Neural progenitor cell (in vitro differentiated cells): ENCODE measurements at regions not wholly inside any gene's neighbourhood (a gene's known extent, or its start where the extent isn't known, plus 50 kb on each side); places are given as distances from the start of the nearest gene placed in this dataset.
A peak's percentile ranks its signal among the peaks of the same experiment; 100 is the strongest.

Experiments used
- DNase-seq: peaks from one replicate; pipeline ENCODE4 v3.0.0-alpha.2; 2016; ENCODE audit warnings: low spot score
- H2AFZ ChIP-seq: fragments of 200-600 bp; sonication (generic); replicated peaks from 2 replicates; pipeline ENCODE4 v1.6.1; 2016; ENCODE audit warnings: antibody characterized with exemption
- H3F3A ChIP-seq: fragments of 200-600 bp; sonication (generic); 2 replicates; pipeline ENCODE4 v1.6.1; 2016; ENCODE audit warnings: antibody characterized with exemption, low read depth
- H3K27ac ChIP-seq: fragments of 200-600 bp; sonication (generic); 2 replicates; pipeline ENCODE4 v1.5.1; 2016; ENCODE audit warnings: mild to moderate bottlenecking
- H3K27me3 ChIP-seq: fragments of 200-600 bp; sonication (generic); 2 replicates; pipeline ENCODE4 v1.6.1; 2016; ENCODE audit warnings: mild to moderate bottlenecking, moderate library complexity
- H3K36me3 ChIP-seq: fragments of 200-600 bp; sonication (generic); 2 replicates; pipeline ENCODE4 v1.5.1; 2016
- H3K4me1 ChIP-seq: fragments of 200-600 bp; sonication (generic); 2 replicates; pipeline ENCODE4 v1.6.1; 2016; ENCODE audit warnings: mixed run types
- H3K4me2 ChIP-seq: fragments of 200-600 bp; sonication (generic); 2 replicates; pipeline ENCODE4 v1.6.1; 2016
- H3K4me3 ChIP-seq: fragments of 200-600 bp; sonication (generic); 2 replicates; pipeline ENCODE4 v1.5.1; 2016
- H3K79me2 ChIP-seq: fragments of 200-600 bp; sonication (generic); 2 replicates; pipeline ENCODE4 v1.6.1; 2016; ENCODE audit warnings: low read depth
- H3K9ac ChIP-seq: fragments of 200-600 bp; sonication (generic); 2 replicates; pipeline ENCODE4 v1.6.1; 2016
- H3K9me3 ChIP-seq: fragments of 200-600 bp; sonication (generic); 2 replicates; pipeline ENCODE4 v1.5.1; 2016; ENCODE audit warnings: low read depth
- H4K20me1 ChIP-seq: fragments of 200-600 bp; sonication (generic); 2 replicates; pipeline ENCODE4 v1.6.1; 2016; ENCODE audit warnings: low read depth
- H3K27ac Mint-ChIP-seq: 3 replicates; pipeline ENCODE4 v1.8.0; 2021; ENCODE audit warnings: mixed read lengths
- H3K27me3 Mint-ChIP-seq: 2 replicates; pipeline ENCODE4 v1.8.0; 2022; ENCODE audit warnings: low read depth, mild to moderate bottlenecking, inconsistent platforms, moderate library complexity, mixed read lengths; ENCODE audit not compliant: insufficient read depth
- H3K36me3 Mint-ChIP-seq: 3 replicates; pipeline ENCODE4 v1.8.0; 2021; ENCODE audit warnings: mixed read lengths
- H3K4me1 Mint-ChIP-seq: 3 replicates; pipeline ENCODE4 v1.8.0; 2021; ENCODE audit warnings: mixed read lengths
- H3K4me3 Mint-ChIP-seq: 3 replicates; pipeline ENCODE4 v1.8.0; 2021; ENCODE audit warnings: mild to moderate bottlenecking, moderate library complexity, mixed read lengths
- H3K9me3 Mint-ChIP-seq: 3 replicates; pipeline ENCODE4 v1.8.0; 2020; ENCODE audit warnings: mixed read lengths
- CTCF ChIP-seq: fragments of 200-600 bp; sonication (generic); IDR thresholded peaks from 2 replicates; pipeline ENCODE4 v1.5.1; 2017; ENCODE audit warnings: antibody characterized with exemption, mild to moderate bottlenecking
- EZH2 ChIP-seq: fragments of 200-600 bp; sonication (generic); IDR thresholded peaks from 2 replicates; pipeline ENCODE4 v1.6.1; 2017; ENCODE audit warnings: antibody characterized with exemption, mild to moderate bottlenecking, moderate library complexity
- EZH2phosphoT487 ChIP-seq: fragments of 200-600 bp; sonication (generic); IDR thresholded peaks from 2 replicates; pipeline ENCODE4 v1.6.1; 2017; ENCODE audit warnings: antibody characterized with exemption

GRCh38 chr3:82201316-82201715 is 439.9 kb upstream of the GBE1 start:
- H3K4me3 Mint-ChIP-seq: no peak overlapping the region
- H3K36me3 ChIP-seq: no peaks in the 10 kb centered on the region
- H3F3A ChIP-seq: no peaks in the 10 kb centered on the region
- H4K20me1 ChIP-seq: no peaks in the 10 kb centered on the region
- no peak for DNase-seq
- no peaks in the 10 kb centered on the region for H3K27me3 Mint-ChIP-seq
- H3K27me3 ChIP-seq: no peaks in the 10 kb centered on the region
- H3K4me1 ChIP-seq: no peaks in the 10 kb centered on the region
- no peaks in the 10 kb centered on the region for H3K79me2 ChIP-seq
- H3K36me3 Mint-ChIP-seq: no peaks in the 10 kb centered on the region
- H3K27ac Mint-ChIP-seq: no peak overlapping the region
- H3K4me3 ChIP-seq: no peak overlapping the region
- H3K9ac ChIP-seq: no peak overlapping the region
- no peaks in the 10 kb centered on the region for H3K4me1 Mint-ChIP-seq
- no peak overlapping the region for H3K27ac ChIP-seq
- no peak overlapping the region for H2AFZ ChIP-seq
- no peaks in the 10 kb centered on the region for H3K9me3 Mint-ChIP-seq
- H3K4me2 ChIP-seq: no peak overlapping the region
- no peak for TF ChIP-seq EZH2phosphoT487
- TF ChIP-seq CTCF: no peak
- no peak for TF ChIP-seq EZH2
- H3K9me3 ChIP-seq: no peaks in the 10 kb centered on the region

- H3K9ac ChIP-seq: no peak overlapping the region
- H3K27me3 ChIP-seq: no peaks in the 10 kb centered on the region
- no peak overlapping the region for H3K27ac Mint-ChIP-seq
- no peaks in the 10 kb centered on the region for H3K36me3 Mint-ChIP-seq
- H3K4me3 Mint-ChIP-seq: no peak overlapping the region
- H3K4me3 ChIP-seq: no peak overlapping the region
- no peak overlapping the region for H2AFZ ChIP-seq
- H3K27me3 Mint-ChIP-seq: no peaks in the 10 kb centered on the region
- no peaks in the 10 kb centered on the region for H3F3A ChIP-seq
- no peaks in the 10 kb centered on the region for H3K4me1 Mint-ChIP-seq
- H3K79me2 ChIP-seq: no peaks in the 10 kb centered on the region
- H3K4me1 ChIP-seq: no peaks in the 10 kb centered on the region
- TF ChIP-seq EZH2: no peak
- no peak for TF ChIP-seq EZH2phosphoT487
- no peak for TF ChIP-seq CTCF
- no peak for DNase-seq
- H3K27ac ChIP-seq: no peak overlapping the region
- no peaks in the 10 kb centered on the region for H4K20me1 ChIP-seq
- H3K4me2 ChIP-seq: no peak overlapping the region
- H3K9me3 Mint-ChIP-seq: no peaks in the 10 kb centered on the region
- no peaks in the 10 kb centered on the region for H3K9me3 ChIP-seq
- H3K36me3 ChIP-seq: no peaks in the 10 kb centered on the region
These were observed 436.6 kb upstream of the GBE1 start for GRCh38 chr3:82198009-82198408.

GRCh38 chr3:82196645-82197044 is 435.2 kb upstream of the GBE1 start:
- H3K27ac Mint-ChIP-seq: no peak overlapping the region
- Histone ChIP-seq H3K4me2 (no peak overlapping the region), H3K36me3 (no peaks in the 10 kb centered on the region), H4K20me1 (no peaks in the 10 kb centered on the region), H3K4me1 (no peaks in the 10 kb centered on the region), H3F3A (no peaks in the 10 kb centered on the region), H3K4me3 (no peak overlapping the region), H3K27me3 (no peaks in the 10 kb centered on the region), H3K9ac (no peak overlapping the region), H3K27ac (no peak overlapping the region), H2AFZ (no peak overlapping the region), H3K9me3 (no peaks in the 10 kb centered on the region), H3K79me2 (no peaks in the 10 kb centered on the region)
- no peak overlapping the region for H3K4me3 Mint-ChIP-seq
- no peak for DNase-seq
- H3K27me3 Mint-ChIP-seq: no peaks in the 10 kb centered on the region
- TF ChIP-seq CTCF (no peak), EZH2phosphoT487 (no peak), EZH2 (no peak)
- H3K9me3 Mint-ChIP-seq: no peaks in the 10 kb centered on the region
- H3K36me3 Mint-ChIP-seq: no peaks in the 10 kb centered on the region
- no peaks in the 10 kb centered on the region for H3K4me1 Mint-ChIP-seq

- H2AFZ ChIP-seq: peak overlapping the region; percentile 10
- H3K27ac ChIP-seq: no peak overlapping the region
- H3K4me3 Mint-ChIP-seq: no peak overlapping the region
- no peak overlapping the region for H3K4me2 ChIP-seq
- no peak overlapping the region for H3K4me3 ChIP-seq
- no peaks in the 10 kb centered on the region for H3K36me3 Mint-ChIP-seq
- H4K20me1 ChIP-seq: no peaks in the 10 kb centered on the region
- no peaks in the 10 kb centered on the region for H3K4me1 Mint-ChIP-seq
- TF ChIP-seq EZH2phosphoT487 (no peak), CTCF (no peak), EZH2 (no peak)
- no peaks in the 10 kb centered on the region for H3K9me3 ChIP-seq
- H3K36me3 ChIP-seq: no peaks in the 10 kb centered on the region
- no peaks in the 10 kb centered on the region for H3K27me3 Mint-ChIP-seq
- DNase-seq: no peak
- H3K27ac Mint-ChIP-seq: no peak overlapping the region
- no peaks in the 10 kb centered on the region for H3K79me2 ChIP-seq
- no peaks in the 10 kb centered on the region for H3K27me3 ChIP-seq
- H3F3A ChIP-seq: no peaks in the 10 kb centered on the region
- H3K9ac ChIP-seq: no peak overlapping the region
- no peaks in the 10 kb centered on the region for H3K9me3 Mint-ChIP-seq
- no peaks in the 10 kb centered on the region for H3K4me1 ChIP-seq
These were observed 433.4 kb upstream of the GBE1 start for GRCh38 chr3:82194870-82195269.
